Endothelial cell of umbilical vein (primary cell): ENCODE measurements at regions not wholly inside any gene's neighbourhood (a gene's known extent, or its start where the extent isn't known, plus 50 kb on each side); places are given as distances from the start of the nearest gene placed in this dataset.

Experiments used
- BruUV-seq: library from RNA; stranded (reverse); fragments of 400-500 nt; replicated peaks from 2 replicates; lab custom pipeline; 2021; lab: Mats Ljungman, UMichigan
- CTCF ChIA-PET: fragments of 300-600, 350-600 bp; sonication (Branson Sonifier 250); formaldehyde crosslinking; loops from one replicate; lab custom pipeline; 2021; ENCODE audit warnings: antibody characterized with exemption, inconsistent platforms; lab: Charles Lee
- POLR2A ChIA-PET: fragments of 300-600, 350-600 bp; sonication (Branson Sonifier 250); formaldehyde crosslinking; loops from one replicate; lab custom pipeline; 2021; ENCODE audit warnings: antibody characterized with exemption, inconsistent platforms; lab: Charles Lee
- DNase-seq: peaks from one replicate; pipeline ENCODE4 v3.0.0-alpha.2; 2011; ENCODE audit warnings: low read depth, low spot score
- FAIRE-seq: peaks from 2 replicates; lab custom pipeline; 2011; peaks lifted over from hg19 to GRCh38; lab: Jason Lieb, UNC
- H2AFZ ChIP-seq: 2 replicates; pipeline ENCODE4 v1.6.0; 2012; ENCODE audit warnings: low read depth, low read length, control low read depth, inconsistent platforms
- H3K27ac ChIP-seq: 2 replicates; pipeline ENCODE4 v1.5.1; 2011; ENCODE audit warnings: low read depth, mild to moderate bottlenecking, control low read depth, low read length, moderate library complexity; ENCODE audit not compliant: insufficient read depth
- H3K27me3 ChIP-seq, 2 experiments: 2 replicates each; pipeline versions ENCODE4 v1.6.0 to v1.6.1; 2011; ENCODE audit warnings: low read length in 2 of 2, mixed read lengths in 1 of 2; ENCODE audit not compliant: control insufficient read depth in 2 of 2, insufficient read depth in 2 of 2
- H3K36me3 ChIP-seq, 2 experiments: 2 replicates in 1 of 2; 3 replicates in 1 of 2; pipeline ENCODE4 v1.5.1; 2011; ENCODE audit warnings: low read length in 2 of 2, mild to moderate bottlenecking in 1 of 2, moderate library complexity in 1 of 2; ENCODE audit not compliant: control insufficient read depth in 2 of 2, insufficient read depth in 2 of 2; ENCODE audit errors: extremely low read depth in 1 of 2
- H3K4me1 ChIP-seq: 3 replicates; pipeline ENCODE4 v1.5.1; 2011; ENCODE audit warnings: mild to moderate bottlenecking, low read length; ENCODE audit not compliant: control insufficient read depth, insufficient read depth; ENCODE audit errors: extremely low read depth
- H3K4me2 ChIP-seq: 2 replicates; pipeline ENCODE4 v1.6.1; 2011; ENCODE audit warnings: low read length, control low read depth, mixed read lengths; ENCODE audit not compliant: insufficient read depth
- H3K4me3 ChIP-seq, 3 experiments: fragments of 200-600 bp in 1 of 3; sonication (generic), shearing (Covaris generic) in 1 of 3; replicated peaks in 1 of 3; 2 replicates each; pipeline ENCODE4 v1.5.1; 2011 to 2016; ENCODE audit warnings: control low read depth in 3 of 3, low read length in 3 of 3, mild to moderate bottlenecking in 2 of 3, inconsistent platforms in 1 of 3, low read depth in 1 of 3, moderate library complexity in 1 of 3; ENCODE audit not compliant: insufficient read depth in 1 of 3
- H3K79me2 ChIP-seq: 2 replicates; pipeline ENCODE4 v1.6.0; 2012; ENCODE audit warnings: low read length, inconsistent platforms; ENCODE audit not compliant: control insufficient read depth, insufficient read depth
- H3K9ac ChIP-seq: replicated peaks from 2 replicates; pipeline ENCODE3; 2011; ENCODE audit warnings: low read length, control low read depth; ENCODE audit not compliant: insufficient read depth; ENCODE audit errors: extremely low read depth
- H3K9me1 ChIP-seq: replicated peaks from 3 replicates; pipeline ENCODE4 v1.6.0; 2011; ENCODE audit warnings: mild to moderate bottlenecking, low read length; ENCODE audit not compliant: control insufficient read depth, insufficient read depth; ENCODE audit errors: extremely low read depth
- H3K9me3 ChIP-seq: replicated peaks from 2 replicates; pipeline ENCODE4 v1.5.1; 2012; ENCODE audit warnings: low read length, inconsistent platforms; ENCODE audit not compliant: control insufficient read depth, insufficient read depth
- H4K20me1 ChIP-seq: replicated peaks from 2 replicates; pipeline ENCODE3; 2011; ENCODE audit warnings: mild to moderate bottlenecking, low read length; ENCODE audit not compliant: control insufficient read depth, insufficient read depth; ENCODE audit errors: extremely low read depth
- EZH2 ChIP-seq: IDR thresholded peaks from 2 replicates; pipeline ENCODE4 v1.6.1; 2012; ENCODE audit warnings: borderline replicate concordance, low read depth, mild to moderate bottlenecking, moderate library complexity, low read length, inconsistent platforms; ENCODE audit not compliant: severe bottlenecking
- FOS ChIP-seq: IDR thresholded peaks from 2 replicates; pipeline ENCODE4 v1.6.1; 2011; ENCODE audit warnings: mild to moderate bottlenecking, low read length, moderate library complexity, borderline replicate concordance; ENCODE audit not compliant: insufficient read depth
- GATA2 ChIP-seq: IDR thresholded peaks from 2 replicates; pipeline ENCODE4 v1.7.0; 2011; ENCODE audit warnings: low read depth, mild to moderate bottlenecking, moderate library complexity, mixed read lengths, low read length; ENCODE audit not compliant: insufficient read length, insufficient read depth
- JUN ChIP-seq: IDR thresholded peaks from 2 replicates; pipeline ENCODE4 v1.6.1; 2011; ENCODE audit warnings: borderline replicate concordance, low read depth; ENCODE audit not compliant: insufficient read length, insufficient read depth
- MYC ChIP-seq: IDR thresholded peaks from one replicate; pipeline ENCODE4 v1.6.1; 2011; ENCODE audit warnings: mild to moderate bottlenecking, low read depth, low read length
- POLR2A ChIP-seq: IDR thresholded peaks from 2 replicates; pipeline ENCODE4 v1.6.1; 2012; ENCODE audit warnings: low read depth, mild to moderate bottlenecking, control low read depth, low read length
- POLR2AphosphoS5 ChIP-seq: IDR thresholded peaks from 2 replicates; pipeline ENCODE4 v1.6.1; 2012; ENCODE audit warnings: low read depth, mild to moderate bottlenecking, control low read depth, low read length, moderate library complexity; ENCODE audit not compliant: insufficient read depth
- dilution Hi-C: fragments of 300-500 bp; cut with MboI; formaldehyde crosslinking; loops from one replicate; pipeline ENCODE4 v1.15.0; 2019; ENCODE audit warnings: low sequenced_read_pairs; ENCODE audit not compliant: extremely low pct_ligation_motif_present
- intact Hi-C: fragments of 100-400 bp; cut with micrococcal nuclease; formaldehyde crosslinking; loops from one replicate; pipeline ENCODE4 v1.10.0; 2022
- TF ChIP-seq, protein P1 (sequence below): IDR thresholded peaks from 2 replicates; pipeline ENCODE4 v1.6.1; 2011; ENCODE audit not compliant: insufficient read depth, insufficient read length
- TF ChIP-seq, protein P2 (sequence below), 2 donors: IDR thresholded peaks; 1 replicate in 1 of 2; 2 replicates in 1 of 2; pipeline ENCODE4 v1.5.1; 2011; ENCODE audit warnings: low read length in 2 of 2, mild to moderate bottlenecking in 2 of 2, moderate library complexity in 2 of 2, control low read depth in 1 of 2, inconsistent platforms in 1 of 2, low read depth in 1 of 2; ENCODE audit not compliant: insufficient read depth in 1 of 2; ENCODE audit errors: extremely low read depth in 1 of 2

DNA sequence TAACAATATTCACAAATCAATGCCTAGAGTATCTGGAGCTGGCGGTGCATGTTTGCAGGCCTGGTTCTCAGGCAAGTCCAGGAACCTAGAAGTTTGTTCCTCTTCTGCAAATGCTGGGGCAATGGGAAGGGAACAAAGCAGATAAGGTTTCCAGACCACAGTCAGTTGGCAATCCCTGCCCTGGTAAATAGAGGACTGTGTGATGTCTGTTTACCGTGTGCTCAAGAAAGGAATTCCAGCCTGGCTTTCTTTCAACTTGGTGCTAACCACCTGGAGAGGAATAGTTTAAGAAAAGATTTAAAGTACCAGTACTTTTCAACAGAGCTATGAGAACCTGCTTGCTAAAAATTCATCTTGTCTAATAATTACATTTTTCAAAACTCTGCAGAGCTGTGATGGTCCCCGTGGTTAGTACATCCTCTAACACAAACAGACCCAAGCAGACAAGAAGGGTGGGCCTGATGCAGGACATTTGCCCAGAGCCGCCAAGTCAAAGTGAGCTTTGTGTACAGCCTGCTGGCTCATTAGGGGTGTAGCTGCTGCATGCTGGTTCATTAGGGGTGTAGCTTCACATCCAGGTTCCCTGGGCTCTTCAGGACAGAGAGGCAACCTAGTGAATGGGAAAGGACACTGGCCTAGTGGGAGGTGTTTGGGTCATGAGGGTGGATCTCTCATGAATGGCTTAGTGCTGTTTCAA lies 220.5 kb downstream of the SQOR start:
- H3K36me3 ChIP-seq = no peaks in the 10 kb centered on the region
- dilution Hi-C loops = no loop called here
- CTCF ChIA-PET = interaction anchor here (0.8 to 1.2 kb wide), 2 partner anchors 8 to 16 kb away, joined by 3 to 4 read pairs; no protein-coding TSS in a partner anchor

More for the DNA sequence above, 220.5 kb downstream of the SQOR start:
- POLR2A ChIA-PET = interaction anchor here (1.2 kb wide), 1 partner anchor 63 kb away, joined by 3 read pairs; no protein-coding TSS in a partner anchor
- no peak for DNase-seq
- no peak overlapping the region for H3K9ac ChIP-seq
- BruUV-seq = no TSS peak
- H3K9me1 ChIP-seq = no peaks in the 10 kb centered on the region
- H2AFZ ChIP-seq = no peak overlapping the region
- no peaks in the 10 kb centered on the region for H4K20me1 ChIP-seq
- FAIRE-seq = no peak
- no peaks in the 10 kb centered on the region for H3K4me1 ChIP-seq
- intact Hi-C loops = no loop called here
- H3K27me3 ChIP-seq = no peaks in the 10 kb centered on the region
- no peaks in the 10 kb centered on the region for H3K9me3 ChIP-seq
- no peak overlapping the region for H3K4me2 ChIP-seq
- TF ChIP-seq EZH2 = no peak
- no peak for TF ChIP-seq FOS
- TF ChIP-seq MYC = no peak
- TF ChIP-seq, protein P1, sequence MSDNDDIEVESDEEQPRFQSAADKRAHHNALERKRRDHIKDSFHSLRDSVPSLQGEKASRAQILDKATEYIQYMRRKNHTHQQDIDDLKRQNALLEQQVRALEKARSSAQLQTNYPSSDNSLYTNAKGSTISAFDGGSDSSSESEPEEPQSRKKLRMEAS = no peak
- TF ChIP-seq POLR2AphosphoS5 = no peak
- no peak for TF ChIP-seq JUN
- TF ChIP-seq POLR2A = no peak
- TF ChIP-seq GATA2 = no peak
- TF ChIP-seq, protein P2, sequence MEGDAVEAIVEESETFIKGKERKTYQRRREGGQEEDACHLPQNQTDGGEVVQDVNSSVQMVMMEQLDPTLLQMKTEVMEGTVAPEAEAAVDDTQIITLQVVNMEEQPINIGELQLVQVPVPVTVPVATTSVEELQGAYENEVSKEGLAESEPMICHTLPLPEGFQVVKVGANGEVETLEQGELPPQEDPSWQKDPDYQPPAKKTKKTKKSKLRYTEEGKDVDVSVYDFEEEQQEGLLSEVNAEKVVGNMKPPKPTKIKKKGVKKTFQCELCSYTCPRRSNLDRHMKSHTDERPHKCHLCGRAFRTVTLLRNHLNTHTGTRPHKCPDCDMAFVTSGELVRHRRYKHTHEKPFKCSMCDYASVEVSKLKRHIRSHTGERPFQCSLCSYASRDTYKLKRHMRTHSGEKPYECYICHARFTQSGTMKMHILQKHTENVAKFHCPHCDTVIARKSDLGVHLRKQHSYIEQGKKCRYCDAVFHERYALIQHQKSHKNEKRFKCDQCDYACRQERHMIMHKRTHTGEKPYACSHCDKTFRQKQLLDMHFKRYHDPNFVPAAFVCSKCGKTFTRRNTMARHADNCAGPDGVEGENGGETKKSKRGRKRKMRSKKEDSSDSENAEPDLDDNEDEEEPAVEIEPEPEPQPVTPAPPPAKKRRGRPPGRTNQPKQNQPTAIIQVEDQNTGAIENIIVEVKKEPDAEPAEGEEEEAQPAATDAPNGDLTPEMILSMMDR (IDR thresholded peaks at IDR 0.05; ENCODE audit: extremely low read depth in 1 of 2, insufficient read depth in 1 of 2, low read depth in 1 of 2, low read length in 2 of 2) = no peak
- no peaks in the 10 kb centered on the region for H3K79me2 ChIP-seq
- no peak overlapping the region for H3K27ac ChIP-seq
- H3K4me3 ChIP-seq = no peak overlapping the region
